Keratinocyte (primary cell): ENCODE measurements at regions not wholly inside any gene's neighbourhood (a gene's known extent, or its start where the extent isn't known, plus 50 kb on each side); places are given as distances from the start of the nearest gene placed in this dataset.

Experiments
- DNase-seq: peaks from one replicate; pipeline ENCODE4 v3.0.0-alpha.2; 2011; ENCODE audit warnings: low read depth, missing footprints, low spot score
- FAIRE-seq: peaks from 2 replicates; lab custom pipeline; 2011; peaks lifted over from hg19 to GRCh38; lab: Jason Lieb, UNC
- H2AFZ ChIP-seq: 2 replicates; pipeline ENCODE4 v1.6.0; 2012; ENCODE audit warnings: low read length, control low read depth, inconsistent platforms; ENCODE audit not compliant: control insufficient read depth
- H3K27ac ChIP-seq: 2 replicates; pipeline ENCODE4 v1.5.1; 2011; ENCODE audit warnings: low read length; ENCODE audit not compliant: control insufficient read depth, insufficient read depth
- H3K27me3 ChIP-seq: 3 replicates; pipeline ENCODE4 v1.6.0; 2011; ENCODE audit warnings: low read length; ENCODE audit not compliant: control insufficient read depth, insufficient read depth; ENCODE audit errors: extremely low read depth
- H3K36me3 ChIP-seq, 2 experiments: 2 replicates in 1 of 2; 3 replicates in 1 of 2; pipeline ENCODE4 v1.5.1; 2011; ENCODE audit warnings: low read length in 2 of 2, mild to moderate bottlenecking in 1 of 2; ENCODE audit not compliant: control insufficient read depth in 2 of 2, insufficient read depth in 2 of 2; ENCODE audit errors: extremely low read depth in 1 of 2
- H3K4me1 ChIP-seq: 3 replicates; pipeline ENCODE4 v1.5.1; 2011; ENCODE audit warnings: low read length; ENCODE audit not compliant: control insufficient read depth, insufficient read depth; ENCODE audit errors: extremely low read depth
- H3K4me2 ChIP-seq: 3 replicates; pipeline ENCODE4 v1.6.0; 2011; ENCODE audit warnings: low read depth, low read length; ENCODE audit not compliant: control insufficient read depth, insufficient read depth; ENCODE audit errors: extremely low read depth
- H3K4me3 ChIP-seq, 3 experiments: fragments of 200-600 bp in 1 of 3; sonication (generic) in 1 of 3; 2 replicates in 2 of 3; 3 replicates in 1 of 3; pipeline ENCODE4 v1.5.1; 2011 to 2016; ENCODE audit warnings: low read length in 3 of 3, mild to moderate bottlenecking in 3 of 3, control low read depth in 2 of 3, inconsistent platforms in 1 of 3, low read depth in 1 of 3, mixed read lengths in 1 of 3, mixed run types in 1 of 3, moderate library complexity in 1 of 3; ENCODE audit not compliant: control insufficient read depth in 2 of 3, insufficient read depth in 2 of 3; ENCODE audit errors: extremely low read depth in 1 of 3
- H3K79me2 ChIP-seq: 2 replicates; pipeline ENCODE4 v1.6.0; 2012; ENCODE audit warnings: low read length; ENCODE audit not compliant: control insufficient read depth, insufficient read depth
- H3K9ac ChIP-seq: 3 replicates; pipeline ENCODE4 v1.6.0; 2011; ENCODE audit warnings: low read length; ENCODE audit not compliant: control insufficient read depth, insufficient read depth; ENCODE audit errors: extremely low read depth
- H3K9me1 ChIP-seq: 3 replicates; pipeline ENCODE4 v1.6.0; 2011; ENCODE audit warnings: low read length; ENCODE audit not compliant: control insufficient read depth, insufficient read depth; ENCODE audit errors: extremely low read depth
- H3K9me3 ChIP-seq: 2 replicates; pipeline ENCODE4 v1.5.1; 2012; ENCODE audit warnings: low read depth, low read length; ENCODE audit not compliant: control insufficient read depth
- H4K20me1 ChIP-seq: 3 replicates; pipeline ENCODE4 v1.6.0; 2011; ENCODE audit warnings: low read length; ENCODE audit not compliant: control insufficient read depth, insufficient read depth; ENCODE audit errors: extremely low read depth
- CTCF ChIP-seq, 3 experiments: IDR thresholded peaks in 1 of 3; conservative IDR thresholded peaks in 1 of 3; optimal IDR thresholded peaks in 1 of 3; 2 replicates in 2 of 3; 3 replicates in 1 of 3; pipeline versions ENCODE3 to v1.5.1; 2011; ENCODE audit warnings: low read length in 3 of 3, mild to moderate bottlenecking in 3 of 3, moderate library complexity in 2 of 3, control low read depth in 1 of 3, inconsistent platforms in 1 of 3; ENCODE audit not compliant: insufficient read depth in 2 of 3; ENCODE audit errors: extremely low read depth in 1 of 3
- EZH2 ChIP-seq: IDR thresholded peaks from one replicate; pipeline ENCODE4 v1.6.1; 2012; ENCODE audit warnings: inconsistent platforms, mild to moderate bottlenecking, low read length, moderate library complexity
- dilution Hi-C: fragments of 300-500 bp; cut with MboI; formaldehyde crosslinking; loops from one replicate; pipeline ENCODE4 v1.7.0; 2020; ENCODE audit warnings: low sequenced_read_pairs; ENCODE audit not compliant: extremely low pct_ligation_motif_present

DNA sequence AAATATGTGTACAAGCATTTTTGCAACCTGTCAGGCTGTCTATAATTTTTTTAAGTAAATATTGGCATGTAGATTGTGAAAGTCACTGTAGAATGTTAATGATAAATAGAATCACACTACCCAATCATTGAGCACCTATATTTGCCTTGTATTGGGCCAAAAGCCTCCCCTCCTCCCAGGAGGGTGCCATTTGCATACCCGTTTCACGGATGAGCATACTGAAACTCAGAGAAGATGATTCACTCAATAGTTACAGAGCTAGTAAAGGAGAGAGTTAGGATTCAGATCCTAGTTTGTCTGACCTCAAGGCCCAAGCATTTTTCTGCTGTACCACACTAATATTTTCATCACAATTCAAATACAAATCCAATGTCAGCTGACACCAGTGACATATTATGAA is 299.7 kb upstream of the CDH11 start:
- dilution Hi-C loops: no loop called here

GRCh38 chr16:65418435-65418834 is 296.6 kb upstream of the CDH11 start:
- DNase-seq: no peak
- H3K4me3 ChIP-seq: no peak overlapping the region
- H3K4me1 ChIP-seq: peaks cover 14% of the 10 kb centered on the region
- H4K20me1 ChIP-seq: no peaks in the 10 kb centered on the region
- no peaks in the 10 kb centered on the region for H3K27me3 ChIP-seq
- TF ChIP-seq EZH2: no peak
- TF ChIP-seq CTCF (optimal IDR thresholded peaks at IDR 0.05 in 1 of 3, IDR thresholded peaks at IDR 0.05 in 1 of 3, conservative IDR thresholded peaks at IDR 0.05 in 1 of 3; ENCODE audit: extremely low read depth in 1 of 3, insufficient read depth in 2 of 3, low read length in 3 of 3): no peak
- H3K36me3 ChIP-seq: no peaks in the 10 kb centered on the region
- no peaks in the 10 kb centered on the region for H3K79me2 ChIP-seq
- FAIRE-seq: no peak
- H3K9me1 ChIP-seq: no peaks in the 10 kb centered on the region
- no peak overlapping the region for H2AFZ ChIP-seq
- H3K9ac ChIP-seq: no peak overlapping the region
- H3K9me3 ChIP-seq: peaks cover 2% of the 10 kb centered on the region
- no peak overlapping the region for H3K27ac ChIP-seq
- no peak overlapping the region for H3K4me2 ChIP-seq
- dilution Hi-C loops: no loop called here

More for the DNA sequence above, 299.7 kb upstream of the CDH11 start:
- FAIRE-seq (no peak), DNase-seq (no peak)
- Histone ChIP-seq H2AFZ (no peak overlapping the region), H3K4me2 (no peak overlapping the region), H3K4me1 (no peaks in the 10 kb centered on the region), H3K4me3 (no peak overlapping the region), H3K36me3 (no peaks in the 10 kb centered on the region), H3K79me2 (no peaks in the 10 kb centered on the region), H3K9me1 (no peaks in the 10 kb centered on the region), H3K9me3 (peaks cover 2% of the 10 kb centered on the region), H3K9ac (no peak overlapping the region), H3K27me3 (no peaks in the 10 kb centered on the region), H3K27ac (no peak overlapping the region), H4K20me1 (no peaks in the 10 kb centered on the region)
- TF ChIP-seq CTCF (optimal IDR thresholded peaks at IDR 0.05 in 1 of 3, IDR thresholded peaks at IDR 0.05 in 1 of 3, conservative IDR thresholded peaks at IDR 0.05 in 1 of 3; ENCODE audit: extremely low read depth in 1 of 3, insufficient read depth in 2 of 3, low read length in 3 of 3) (no peak), EZH2 (no peak)
